K562 (cell line): ENCODE measurements at regions not wholly inside any gene's neighbourhood (a gene's known extent, or its start where the extent isn't known, plus 50 kb on each side); places are given as distances from the start of the nearest gene placed in this dataset.

ENCODE experiments used
- ATAC-seq: fragments of 200-7000 bp; cut with Tn5 transposase; 3 replicates; pipeline ENCODE4 v1.9.1; 2020; ENCODE audit warnings: moderate library complexity
- BruUV-seq: library from RNA; stranded (reverse); fragments of 400-500 nt; replicated peaks from 2 replicates; lab custom pipeline; 2021; lab: Mats Ljungman, UMichigan
- CTCF ChIA-PET: fragments of 300-600 bp; formaldehyde crosslinking; extraction: SDS; loops from one replicate; lab custom pipeline; 2021; ENCODE audit warnings: low intra/inter-chr PET ratio; lab: Yijun Ruan, JAX
- POLR2A ChIA-PET: fragments of 300-600, 350-650 bp; sonication (Branson Sonifier 250); formaldehyde crosslinking; extraction: SDS; loops from one replicate; lab custom pipeline; 2021; ENCODE audit warnings: antibody characterized with exemption, inconsistent platforms; lab: Yijun Ruan, JAX
- DNase-seq, 4 experiments: peaks; one replicate each; pipeline versions ENCODE4 v3.0.0 to v3.0.0-alpha.2; 2011 to 2018; ENCODE audit warnings: low spot score in 3 of 4, mixed read lengths in 3 of 4; ENCODE audit errors: extremely low read depth in 1 of 4
- FAIRE-seq: peaks from 2 replicates; lab custom pipeline; 2011; peaks lifted over from hg19 to GRCh38; lab: Jason Lieb, UNC
- H2AFZ ChIP-seq: 2 replicates; pipeline ENCODE4 v1.6.0; 2011; ENCODE audit warnings: low read depth, low read length, control low read depth, inconsistent platforms
- H3K27ac ChIP-seq: fragments of 200-600 bp; 3 replicates; pipeline ENCODE4 v1.8.0; 2011; ENCODE audit warnings: low read depth, mild to moderate bottlenecking, control low read depth, inconsistent platforms, low read length, moderate library complexity, mixed read lengths; ENCODE audit errors: extremely low read depth
- H3K27me3 ChIP-seq, 2 experiments: fragments of 300-600 bp in 1 of 2; 2 replicates in 1 of 2; 3 replicates in 1 of 2; pipeline versions ENCODE4 v1.6.0 to v1.8.0; 2011; ENCODE audit warnings: inconsistent platforms in 2 of 2, low read length in 2 of 2, mild to moderate bottlenecking in 1 of 2, mixed read lengths in 1 of 2, moderate library complexity in 1 of 2; ENCODE audit not compliant: control insufficient read depth in 2 of 2, insufficient read depth in 2 of 2
- H3K36me3 ChIP-seq: fragments of 300-600 bp; 3 replicates; pipeline ENCODE4 v1.8.0; 2011; ENCODE audit warnings: mild to moderate bottlenecking, low read length, inconsistent platforms; ENCODE audit not compliant: control insufficient read depth, insufficient read depth
- H3K4me1 ChIP-seq, 2 experiments: fragments of 200-600 bp in 1 of 2; replicated peaks in 1 of 2; 2 replicates in 1 of 2; 3 replicates in 1 of 2; pipeline versions ENCODE4 v1.5.1 to v1.8.0; 2011; ENCODE audit warnings: inconsistent platforms in 2 of 2, low read length in 2 of 2, mild to moderate bottlenecking in 1 of 2, mixed read lengths in 1 of 2, moderate library complexity in 1 of 2; ENCODE audit not compliant: control insufficient read depth in 2 of 2, insufficient read depth in 2 of 2
- H3K4me2 ChIP-seq: 2 replicates; pipeline ENCODE4 v1.6.1; 2011; ENCODE audit warnings: low read length, control low read depth, inconsistent platforms, mixed read lengths; ENCODE audit not compliant: insufficient read depth
- H3K4me3 ChIP-seq: fragments of 200-600 bp; sonication (generic), shearing (Covaris generic); 2 replicates; pipeline ENCODE4 v1.5.1; 2016; ENCODE audit warnings: control low read depth, inconsistent platforms
- H3K79me2 ChIP-seq: fragments of 200-600 bp; 3 replicates; pipeline ENCODE4 v1.8.0; 2011; ENCODE audit warnings: low read length, inconsistent platforms; ENCODE audit not compliant: control insufficient read depth, insufficient read depth
- H3K9ac ChIP-seq, 2 experiments: 2 replicates each; pipeline versions ENCODE4 v1.6.0 to v1.6.1; 2011; ENCODE audit warnings: low read depth in 2 of 2, low read length in 2 of 2, control low read depth in 1 of 2, inconsistent platforms in 1 of 2, mild to moderate bottlenecking in 1 of 2, mixed read lengths in 1 of 2; ENCODE audit not compliant: insufficient read depth in 1 of 2
- H3K9me1 ChIP-seq: one replicate; pipeline ENCODE4 v1.6.0; 2011; ENCODE audit warnings: inconsistent platforms, mild to moderate bottlenecking, low read length, moderate library complexity; ENCODE audit not compliant: control insufficient read depth, insufficient read depth
- H3K9me3 ChIP-seq: replicated peaks from 2 replicates; pipeline ENCODE4 v1.5.1; 2011; ENCODE audit warnings: low read depth, low read length, inconsistent platforms; ENCODE audit not compliant: control insufficient read depth, insufficient read depth
- H4K20me1 ChIP-seq: replicated peaks from 2 replicates; pipeline ENCODE4 v1.6.1; 2011; ENCODE audit warnings: low read length, inconsistent platforms, mixed read lengths; ENCODE audit not compliant: control insufficient read depth, insufficient read depth
- CREB1 ChIP-seq, 2 experiments: sonication (generic) in 1 of 2; formaldehyde crosslinking in 1 of 2; IDR thresholded peaks; 2 replicates each; pipeline versions ENCODE4 v1.6.1 to v1.8.0; 2012 to 2022; ENCODE audit warnings: inconsistent platforms in 1 of 2, mild to moderate bottlenecking in 1 of 2, missing genetic modification reagents in 1 of 2, moderate library complexity in 1 of 2
- MAFF ChIP-seq: IDR thresholded peaks from 2 replicates; pipeline ENCODE4 v1.6.1; 2012; ENCODE audit warnings: low read length, improper control_type of control experiment
- NCOA2 ChIP-seq, 2 experiments: fragments of 450-650 bp; IDR thresholded peaks; 2 replicates each; pipeline ENCODE4 v1.6.1; 2018; ENCODE audit warnings: mild to moderate bottlenecking in 2 of 2, moderate library complexity in 1 of 2; ENCODE audit not compliant: partially characterized antibody in 2 of 2
- SP1 ChIP-seq: sonication (generic); formaldehyde crosslinking; IDR thresholded peaks from 2 replicates; pipeline ENCODE4 v1.8.1; 2022; ENCODE audit warnings: mild to moderate bottlenecking, missing genetic modification reagents
- SRF ChIP-seq, 2 experiments: fragments of 250-450, 450-650 bp in 1 of 2; sonication (Bioruptor Pico) in 1 of 2; sonication (generic) in 1 of 2; formaldehyde crosslinking; IDR thresholded peaks; 2 replicates each; pipeline versions ENCODE4 v1.5.0 to v1.5.1; 2020 to 2022; ENCODE audit warnings: mild to moderate bottlenecking in 1 of 2, missing genetic modification reagents in 1 of 2
- TAF1 ChIP-seq: IDR thresholded peaks from 2 replicates; pipeline ENCODE4 v1.6.1; 2011; ENCODE audit warnings: mild to moderate bottlenecking, low read length, moderate library complexity; ENCODE audit not compliant: insufficient read depth, control insufficient read depth, severe bottlenecking; ENCODE audit errors: extremely low read depth
- in situ Hi-C: fragments of 300-500 bp; cut with MboI; formaldehyde crosslinking; loops from 4 replicates; pipeline ENCODE4 v1.15.0; 2018; ENCODE audit warnings: inconsistent platforms, mixed read lengths
- intact Hi-C: fragments of 100-400 bp; cut with micrococcal nuclease; formaldehyde crosslinking; loops from 2 replicates; pipeline ENCODE4 v1.14.2; 2022
- TF ChIP-seq, protein P1 (sequence below), 2 experiments: fragments of 450-650 bp in 1 of 2; sonication (generic) in 1 of 2; formaldehyde crosslinking in 1 of 2; IDR thresholded peaks in 1 of 2; conservative IDR thresholded peaks in 1 of 2; 2 replicates each; pipeline versions ENCODE4 v1.6.1 to v1.8.1; 2016 to 2023; ENCODE audit warnings: mild to moderate bottlenecking in 2 of 2, moderate library complexity in 2 of 2, inconsistent platforms in 1 of 2, missing genetic modification reagents in 1 of 2

DNA sequence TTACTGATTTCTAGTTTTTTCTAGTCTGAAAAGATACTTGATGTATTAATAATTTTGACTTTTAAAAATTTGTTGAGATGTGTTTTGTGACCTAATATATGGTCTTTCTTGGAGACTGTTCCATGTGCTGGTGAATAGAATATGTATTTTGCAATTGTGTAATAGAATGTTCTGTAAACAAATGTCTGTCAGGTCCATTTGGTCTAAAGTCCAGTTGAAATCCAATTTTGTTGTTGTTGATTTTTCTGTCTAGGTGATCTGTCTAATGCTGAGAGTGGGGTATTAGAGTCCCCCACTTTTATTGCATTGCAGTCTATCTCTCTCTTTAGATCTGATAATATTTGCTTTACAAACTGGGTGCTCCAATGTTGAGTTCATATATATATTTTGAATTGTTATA is 175.8 kb downstream of the RPAP3 start:
- Histone ChIP-seq H3K4me2 (no peak overlapping the region), H2AFZ (no peak overlapping the region), H3K4me1 (no peaks in the 10 kb centered on the region), H3K36me3 (no peaks in the 10 kb centered on the region), H3K9me3 (peaks cover 2% of the 10 kb centered on the region), H3K27ac (no peak overlapping the region), H3K27me3 (no peaks in the 10 kb centered on the region), H3K9me1 (no peaks in the 10 kb centered on the region), H3K79me2 (no peaks in the 10 kb centered on the region), H4K20me1 (no peaks in the 10 kb centered on the region), H3K4me3 (no peak overlapping the region), H3K9ac (no peak overlapping the region)
- POLR2A ChIA-PET, result no interaction called here
- in situ Hi-C loops (no loop called here), intact Hi-C loops (no loop called here)
- BruUV-seq, result no TSS peak
- FAIRE-seq (no peak), ATAC-seq (no peak), DNase-seq (no peak)
- CTCF ChIA-PET, result no interaction called here
- TF ChIP-seq CREB1 (IDR thresholded peaks at IDR 0.05) (no peak), CREB1 (CRISPR knock-in tag; IDR thresholded peaks at IDR 0.05) (no peak), MAFF (no peak), SP1 (no peak), TAF1 (no peak), SRF (CRISPR knock-in tag; IDR thresholded peaks at IDR 0.05) (no peak), NCOA2 (IDR thresholded peaks at IDR 0.05; ENCODE audit: partially characterized antibody in 2 of 2) (no peak)
- TF ChIP-seq, protein P1, sequence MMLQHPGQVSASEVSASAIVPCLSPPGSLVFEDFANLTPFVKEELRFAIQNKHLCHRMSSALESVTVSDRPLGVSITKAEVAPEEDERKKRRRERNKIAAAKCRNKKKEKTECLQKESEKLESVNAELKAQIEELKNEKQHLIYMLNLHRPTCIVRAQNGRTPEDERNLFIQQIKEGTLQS (IDR thresholded peaks at IDR 0.05), result no peak
- TF ChIP-seq, protein P1 (CRISPR knock-in tag; conservative IDR thresholded peaks at IDR 0.05), result no peak
